ENCODE measurements at regions not wholly inside any gene's neighbourhood (a gene's known extent, or its start where the extent isn't known, plus 50 kb on each side); places are given as distances from the start of the nearest gene placed in this dataset.

- TF ChIP-seq CTCF (conservative IDR thresholded peaks at IDR 0.05 in 1 of 2, IDR thresholded peaks at IDR 0.05 in 1 of 2; ENCODE audit: extremely low read depth in 1 of 2, insufficient read depth in 1 of 2, low read depth in 1 of 2, low read length in 2 of 2) = no peak
- TF ChIP-seq EZH2 (IDR thresholded peaks at IDR 0.05; ENCODE audit: borderline replicate concordance, low read length) = no peak
Observed at GRCh38 chr11:87712391-87712790, 462.9 kb downstream of the RAB38 start.

All from mammary epithelial cell (primary cell).